Lower lobe of right lung (tissue), 2 donors: ENCODE measurements at regions not wholly inside any gene's neighbourhood (a gene's known extent, or its start where the extent isn't known, plus 50 kb on each side); places are given as distances from the start of the nearest gene placed in this dataset.

ENCODE experiments used
- ATAC-seq, 2 donors: fragments of 200-7000 bp; cut with Tn5 transposase; one replicate each; pipeline ENCODE4 v1.9.1; 2020 to 2022; ENCODE audit warnings: mild to moderate bottlenecking in 2 of 2, moderate library complexity in 2 of 2
- DNase-seq: peaks from one replicate; pipeline ENCODE4 v3.0.0-alpha.2; 2020
- H3K27ac ChIP-seq: fragments of 200-600 bp; one replicate; pipeline ENCODE4 v1.8.0; 2022
- H3K27me3 ChIP-seq: fragments of 200-600 bp; one replicate; pipeline ENCODE4 v1.8.0; 2022; ENCODE audit warnings: low read depth
- H3K36me3 ChIP-seq: fragments of 200-600 bp; one replicate; pipeline ENCODE4 v1.8.0; 2022; ENCODE audit warnings: mild to moderate bottlenecking
- H3K4me1 ChIP-seq: fragments of 200-600 bp; one replicate; pipeline ENCODE4 v1.8.0; 2022
- H3K4me3 ChIP-seq: fragments of 200-600 bp; one replicate; pipeline ENCODE4 v1.8.0; 2022; ENCODE audit warnings: mild to moderate bottlenecking
- H3K9me3 ChIP-seq: fragments of 200-600 bp; one replicate; pipeline ENCODE4 v1.8.0; 2022
- intact Hi-C: fragments of 100-400 bp; cut with DNase I; formaldehyde crosslinking; loops from one replicate; pipeline ENCODE4 v1.11.0; 2022
- TF ChIP-seq, protein P1 (sequence below): fragments of 200-600 bp; IDR thresholded peaks from one replicate; pipeline ENCODE4 v1.8.0; 2022; ENCODE audit warnings: antibody characterized with exemption, mild to moderate bottlenecking
- donor health status: DM: no; HTN: yes; CAD: no; lungs with severe emphysema.

DNA sequence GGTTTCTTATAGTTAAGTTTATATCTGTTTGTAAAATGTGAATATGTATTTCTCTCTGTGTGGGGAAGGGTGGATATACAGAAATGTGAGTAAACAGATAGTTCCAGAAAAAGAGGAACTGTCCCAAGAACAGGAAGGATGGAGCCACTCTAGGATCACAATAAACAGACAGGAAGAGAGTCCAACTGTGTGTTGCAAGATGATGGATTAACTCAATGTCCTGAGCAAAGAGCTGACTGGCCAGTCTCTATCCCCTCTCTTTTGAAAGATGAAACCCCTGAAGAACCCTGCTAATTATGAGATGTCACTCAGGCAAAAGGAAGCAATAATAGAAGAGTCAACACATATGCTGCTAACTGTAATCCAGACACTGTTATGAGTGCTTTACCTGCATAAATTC lies 202.7 kb downstream of the SEMA6A start:
- H3K36me3 ChIP-seq, result no peaks in the 10 kb centered on the region
- H3K4me3 ChIP-seq, result no peak overlapping the region
- peak overlapping the region; percentile 44 for H3K27ac ChIP-seq
- DNase-seq (no peak), ATAC-seq (no peak)
- H3K27me3 ChIP-seq, result no peaks in the 10 kb centered on the region
- H3K9me3 ChIP-seq, result no peaks in the 10 kb centered on the region
- H3K4me1 ChIP-seq, result peaks cover 21% of the 10 kb centered on the region
- intact Hi-C loops, result no loop called here
- TF ChIP-seq, protein P1, sequence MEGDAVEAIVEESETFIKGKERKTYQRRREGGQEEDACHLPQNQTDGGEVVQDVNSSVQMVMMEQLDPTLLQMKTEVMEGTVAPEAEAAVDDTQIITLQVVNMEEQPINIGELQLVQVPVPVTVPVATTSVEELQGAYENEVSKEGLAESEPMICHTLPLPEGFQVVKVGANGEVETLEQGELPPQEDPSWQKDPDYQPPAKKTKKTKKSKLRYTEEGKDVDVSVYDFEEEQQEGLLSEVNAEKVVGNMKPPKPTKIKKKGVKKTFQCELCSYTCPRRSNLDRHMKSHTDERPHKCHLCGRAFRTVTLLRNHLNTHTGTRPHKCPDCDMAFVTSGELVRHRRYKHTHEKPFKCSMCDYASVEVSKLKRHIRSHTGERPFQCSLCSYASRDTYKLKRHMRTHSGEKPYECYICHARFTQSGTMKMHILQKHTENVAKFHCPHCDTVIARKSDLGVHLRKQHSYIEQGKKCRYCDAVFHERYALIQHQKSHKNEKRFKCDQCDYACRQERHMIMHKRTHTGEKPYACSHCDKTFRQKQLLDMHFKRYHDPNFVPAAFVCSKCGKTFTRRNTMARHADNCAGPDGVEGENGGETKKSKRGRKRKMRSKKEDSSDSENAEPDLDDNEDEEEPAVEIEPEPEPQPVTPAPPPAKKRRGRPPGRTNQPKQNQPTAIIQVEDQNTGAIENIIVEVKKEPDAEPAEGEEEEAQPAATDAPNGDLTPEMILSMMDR, result no peak

DNA sequence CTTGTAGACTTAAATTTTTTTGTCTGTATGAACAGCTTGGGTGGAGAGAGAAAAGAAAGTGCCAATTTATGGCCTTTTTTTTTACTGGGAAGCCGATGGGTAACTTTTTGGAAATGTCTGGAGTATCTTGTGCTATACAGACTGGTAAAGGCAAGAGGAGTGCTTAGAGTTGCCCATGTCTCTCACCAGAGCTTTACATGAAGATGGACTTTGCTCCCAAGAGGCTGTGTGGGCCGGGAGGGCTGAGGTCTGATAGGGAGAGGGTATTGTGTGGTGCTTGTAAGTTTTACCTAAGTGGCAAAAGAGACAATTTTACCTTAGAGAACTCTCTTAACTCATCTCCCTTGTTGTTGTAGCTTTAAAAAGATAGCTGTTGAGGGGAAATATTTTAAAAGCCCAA lies 203.2 kb downstream of the SEMA6A start:
- TF ChIP-seq, protein P1, result no peak
- Histone ChIP-seq H3K9me3 (no peaks in the 10 kb centered on the region), H3K27ac (peak overlapping the region; percentile 44), H3K36me3 (no peaks in the 10 kb centered on the region), H3K4me3 (no peak overlapping the region), H3K4me1 (peaks cover 21% of the 10 kb centered on the region), H3K27me3 (no peaks in the 10 kb centered on the region)
- ATAC-seq, result no peak
- no peak for DNase-seq
- intact Hi-C loops, result no loop called here

DNA sequence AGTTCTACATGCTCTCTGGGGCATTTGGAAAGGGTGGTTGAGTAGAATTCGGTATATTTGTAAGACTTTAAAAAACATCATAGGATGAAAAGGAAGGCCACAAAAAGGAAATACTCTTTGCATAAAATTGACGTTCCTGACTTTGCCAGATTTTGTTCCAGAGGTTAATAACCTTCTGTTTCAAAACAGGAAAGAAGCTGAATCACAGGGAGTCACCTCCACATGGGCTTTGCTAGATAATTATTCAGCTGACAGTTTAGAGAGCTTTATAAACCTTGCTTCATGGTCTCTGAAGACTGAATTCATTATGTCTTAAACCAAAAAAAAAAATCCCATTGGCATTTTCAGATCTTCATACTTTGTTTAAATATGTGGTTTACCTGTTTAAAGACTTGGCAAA lies 203.7 kb downstream of the SEMA6A start:
- no peaks in the 10 kb centered on the region for H3K9me3 ChIP-seq
- peak overlapping the region; percentile 44 for H3K27ac ChIP-seq
- H3K4me1 ChIP-seq, result peaks cover 21% of the 10 kb centered on the region
- intact Hi-C loops, result no loop called here
- H3K36me3 ChIP-seq, result no peaks in the 10 kb centered on the region
- DNase-seq, result no peak
- no peak overlapping the region for H3K4me3 ChIP-seq
- H3K27me3 ChIP-seq, result no peaks in the 10 kb centered on the region
- TF ChIP-seq, protein P1, result no peak
- ATAC-seq, result no peak

DNA sequence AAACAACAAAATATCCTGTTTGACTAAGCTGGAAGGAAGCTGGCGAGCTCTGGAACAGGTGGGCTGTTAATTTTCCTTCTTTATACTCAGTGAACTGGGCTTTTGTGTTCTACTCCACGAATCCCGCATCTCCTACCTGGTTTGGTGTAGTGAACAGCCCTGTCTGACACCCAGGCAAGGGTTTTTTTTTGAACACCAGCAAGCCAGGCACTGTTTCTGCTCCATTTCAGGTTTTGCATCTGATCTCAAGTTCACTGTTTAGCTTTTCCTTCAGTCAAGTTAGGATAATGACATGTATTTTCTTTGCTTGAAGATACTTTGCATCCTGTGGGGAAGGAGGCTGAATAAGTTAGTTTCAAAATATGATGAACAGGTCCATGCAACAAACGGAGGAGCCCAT lies 204.5 kb downstream of the SEMA6A start:
- DNase-seq (no peak), ATAC-seq (no peak)
- Histone ChIP-seq H3K27me3 (no peaks in the 10 kb centered on the region), H3K4me1 (peaks cover 21% of the 10 kb centered on the region), H3K4me3 (no peak overlapping the region), H3K36me3 (no peaks in the 10 kb centered on the region), H3K9me3 (no peaks in the 10 kb centered on the region), H3K27ac (no peak overlapping the region)
- intact Hi-C loops, result no loop called here
- TF ChIP-seq, protein P1, result no peak

DNA sequence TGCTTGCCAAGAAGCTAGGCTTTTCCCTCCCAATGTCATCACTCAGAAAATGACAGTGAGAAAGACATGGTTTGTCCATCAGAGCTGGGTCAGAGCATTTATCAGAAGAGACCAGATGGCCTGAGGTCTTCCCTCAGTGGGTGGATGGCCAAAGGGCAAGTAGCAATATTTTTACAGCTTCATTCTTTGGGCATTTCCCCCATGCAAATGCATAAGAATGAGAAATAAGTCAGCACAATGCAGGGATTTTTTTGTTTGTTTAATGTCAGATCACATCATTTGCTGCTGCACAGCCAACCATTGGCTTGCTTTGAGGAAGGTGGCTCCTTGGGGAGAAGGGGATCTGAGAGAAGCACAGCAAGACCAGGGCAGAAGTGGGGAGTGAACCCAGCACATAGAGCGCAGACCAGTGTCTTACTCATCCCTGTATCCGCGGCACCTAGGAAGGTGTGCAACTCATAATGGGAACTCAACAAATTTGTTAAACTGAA lies 209.6 kb downstream of the SEMA6A start:
- intact Hi-C loops, result no loop called here

More for the DNA sequence above, 209.6 kb downstream of the SEMA6A start:
- no peak overlapping the region for H3K27ac ChIP-seq
- no peaks in the 10 kb centered on the region for H3K36me3 ChIP-seq
- H3K27me3 ChIP-seq, result no peaks in the 10 kb centered on the region
- TF ChIP-seq, protein P1, result no peak
- no peaks in the 10 kb centered on the region for H3K9me3 ChIP-seq
- ATAC-seq (no peak), DNase-seq (no peak)
- peaks cover 7% of the 10 kb centered on the region for H3K4me1 ChIP-seq
- H3K4me3 ChIP-seq, result no peak overlapping the region
